ENCODE measurements at regions not wholly inside any gene's neighbourhood (a gene's known extent, or its start where the extent isn't known, plus 50 kb on each side); places are given as distances from the start of the nearest gene placed in this dataset.

- intact Hi-C loops (cut with micrococcal nuclease; ENCODE audit: unreplicated experiment), result no loop called here
- Histone ChIP-seq H3K27me3 (replicated peaks; ENCODE audit: insufficient read depth, low read depth, low read length, poor library complexity) (no peaks in the 10 kb centered on the region), H3K27ac (ENCODE audit: low read depth, low read length, poor library complexity, severe bottlenecking) (no peak overlapping the region), H3K4me1 (ENCODE audit: insufficient read depth, low read length, poor library complexity, severe bottlenecking) (no peaks in the 10 kb centered on the region), H3K9me3 (ENCODE audit: low read depth, low read length, poor library complexity, severe bottlenecking) (peaks cover 8% of the 10 kb centered on the region), H3K4me3 (ENCODE audit: low read depth, low read length, poor library complexity, severe bottlenecking) (no peak overlapping the region), H3K36me3 (ENCODE audit: insufficient read depth, low read length, poor library complexity, severe bottlenecking) (no peaks in the 10 kb centered on the region)
- DNase-seq (ENCODE audit: low spot score), result no peak
- TF ChIP-seq CTCF (conservative IDR thresholded peaks at IDR 0.05; ENCODE audit: low read depth, low read length) (no peak), EZH2 (IDR thresholded peaks at IDR 0.05; ENCODE audit: borderline replicate concordance, low read depth, low read length, poor library complexity, severe bottlenecking) (no peak)
- ChIA-PET CTCF (no interaction called here), POLR2A (ENCODE audit: low non-redundant PET) (no interaction called here)
- no TSS peak for BruUV-seq (replicated peaks)
These were observed 317.3 kb downstream of the TCERG1L start for GRCh38 chr10:130994191-130994590.

- POLR2A ChIA-PET (ENCODE audit: low non-redundant PET), result no interaction called here
These were observed 316.7 kb downstream of the TCERG1L start for GRCh38 chr10:130994845-130995244.

GRCh38 chr10:130997267-130998045, 314.1 kb downstream of the TCERG1L start:
- no peak overlapping the region for H3K4me3 ChIP-seq (ENCODE audit: low read depth, low read length, poor library complexity, severe bottlenecking)
- POLR2A ChIA-PET (ENCODE audit: low non-redundant PET), result no interaction called here

More at GRCh38 chr10:130994845-130995244, 316.7 kb downstream of the TCERG1L start:
- no peaks in the 10 kb centered on the region for H3K27me3 ChIP-seq (replicated peaks; ENCODE audit: insufficient read depth, low read depth, low read length, poor library complexity)
- peaks cover 8% of the 10 kb centered on the region for H3K9me3 ChIP-seq (ENCODE audit: low read depth, low read length, poor library complexity, severe bottlenecking)
- intact Hi-C loops (cut with micrococcal nuclease; ENCODE audit: unreplicated experiment), result no loop called here
- CTCF ChIA-PET, result no interaction called here
- no peaks in the 10 kb centered on the region for H3K4me1 ChIP-seq (ENCODE audit: insufficient read depth, low read length, poor library complexity, severe bottlenecking)
- no TSS peak for BruUV-seq (replicated peaks)
- no peak for TF ChIP-seq EZH2 (IDR thresholded peaks at IDR 0.05; ENCODE audit: borderline replicate concordance, low read depth, low read length, poor library complexity, severe bottlenecking)
- no peak for TF ChIP-seq CTCF (conservative IDR thresholded peaks at IDR 0.05; ENCODE audit: low read depth, low read length)
- no peak for DNase-seq (ENCODE audit: low spot score)
- H3K4me3 ChIP-seq (ENCODE audit: low read depth, low read length, poor library complexity, severe bottlenecking), result no peak overlapping the region
- no peaks in the 10 kb centered on the region for H3K36me3 ChIP-seq (ENCODE audit: insufficient read depth, low read length, poor library complexity, severe bottlenecking)
- H3K27ac ChIP-seq (ENCODE audit: low read depth, low read length, poor library complexity, severe bottlenecking), result no peak overlapping the region

More at GRCh38 chr10:130997267-130998045, 314.1 kb downstream of the TCERG1L start:
- CTCF ChIA-PET, result no interaction called here
- Histone ChIP-seq H3K4me1 (ENCODE audit: insufficient read depth, low read length, poor library complexity, severe bottlenecking) (peaks cover 11% of the 10 kb centered on the region), H3K9me3 (ENCODE audit: low read depth, low read length, poor library complexity, severe bottlenecking) (peaks cover 8% of the 10 kb centered on the region), H3K27me3 (replicated peaks; ENCODE audit: insufficient read depth, low read depth, low read length, poor library complexity) (no peaks in the 10 kb centered on the region), H3K36me3 (ENCODE audit: insufficient read depth, low read length, poor library complexity, severe bottlenecking) (no peaks in the 10 kb centered on the region), H3K27ac (ENCODE audit: low read depth, low read length, poor library complexity, severe bottlenecking) (no peak overlapping the region)
- no TSS peak for BruUV-seq (replicated peaks)
- TF ChIP-seq EZH2 (IDR thresholded peaks at IDR 0.05; ENCODE audit: borderline replicate concordance, low read depth, low read length, poor library complexity, severe bottlenecking) (no peak), CTCF (conservative IDR thresholded peaks at IDR 0.05; ENCODE audit: low read depth, low read length) (no peak)
- intact Hi-C loops (cut with micrococcal nuclease; ENCODE audit: unreplicated experiment), result no loop called here
- DNase-seq (ENCODE audit: low spot score), result no peak

Data from A673 (cell line).